DMS79 treated with DMSO at 0.1 percent for 48 hours (cell line): ENCODE measurements at regions not wholly inside any gene's neighbourhood (a gene's known extent, or its start where the extent isn't known, plus 50 kb on each side); places are given as distances from the start of the nearest gene placed in this dataset.
"Not testable (repeated sequence)": the region's sequence is repeated elsewhere in the genome, so short reads cannot be mapped to it uniquely, and the experiment has no call there.

Experiments
- DNase-seq: peaks from one replicate; lab custom pipeline; 2025; lab: John Stamatoyannopoulos, UW

GRCh38 chr12:131457331-131458047 lies 253.4 kb upstream of the SFSWAP start:
- DNase-seq: no peak

GRCh38 chr12:131458048-131458374 lies 252.9 kb upstream of the SFSWAP start:
- DNase-seq: no peak

- DNase-seq: no peak
Observed at GRCh38 chr12:131458931-131459772, 251.7 kb upstream of the SFSWAP start.

- DNase-seq: no peak
Observed at GRCh38 chr12:131459773-131460365, 251.0 kb upstream of the SFSWAP start.

GRCh38 chr12:131460520-131460919 lies 250.4 kb upstream of the SFSWAP start:
- no peak for DNase-seq

- no peak for DNase-seq
Observed at GRCh38 chr12:131461096-131461495, 249.8 kb upstream of the SFSWAP start.

GRCh38 chr12:131463174-131463573 lies 247.7 kb upstream of the SFSWAP start:
- peak; percentile 24 for DNase-seq

GRCh38 chr12:131464081-131464480 lies 246.8 kb upstream of the SFSWAP start:
- no peak for DNase-seq

GRCh38 chr12:131466306-131466705 lies 244.6 kb upstream of the SFSWAP start:
- DNase-seq: no peak

- DNase-seq: no peak
Observed at GRCh38 chr12:131466932-131467331, 244.0 kb upstream of the SFSWAP start.

- DNase-seq: no peak
Observed at GRCh38 chr12:131468206-131468605, 242.7 kb upstream of the SFSWAP start.

GRCh38 chr12:131469945-131470344 lies 240.9 kb upstream of the SFSWAP start:
- not testable (repeated sequence) for DNase-seq

GRCh38 chr12:131471271-131471905 lies 239.5 kb upstream of the SFSWAP start:
- DNase-seq: no peak

GRCh38 chr12:131471946-131472732 lies 238.8 kb upstream of the SFSWAP start:
- DNase-seq: no peak

GRCh38 chr12:131473261-131473660 lies 237.6 kb upstream of the SFSWAP start:
- no peak for DNase-seq

GRCh38 chr12:131473741-131474709 lies 236.9 kb upstream of the SFSWAP start:
- no peak for DNase-seq

- DNase-seq: not testable (repeated sequence)
Observed at GRCh38 chr12:131475012-131475411, 235.9 kb upstream of the SFSWAP start.

GRCh38 chr12:131477613-131478012 lies 233.3 kb upstream of the SFSWAP start:
- no peak for DNase-seq

GRCh38 chr12:131478468-131478867 lies 232.4 kb upstream of the SFSWAP start:
- DNase-seq: no peak

GRCh38 chr12:131482199-131482598 lies 228.7 kb upstream of the SFSWAP start:
- no peak for DNase-seq

- DNase-seq: no peak
Observed at GRCh38 chr12:131482686-131483085, 228.2 kb upstream of the SFSWAP start.
